ENCODE measurements at regions not wholly inside any gene's neighbourhood (a gene's known extent, or its start where the extent isn't known, plus 50 kb on each side); places are given as distances from the start of the nearest gene placed in this dataset.

- TF ChIP-seq, protein P1, sequence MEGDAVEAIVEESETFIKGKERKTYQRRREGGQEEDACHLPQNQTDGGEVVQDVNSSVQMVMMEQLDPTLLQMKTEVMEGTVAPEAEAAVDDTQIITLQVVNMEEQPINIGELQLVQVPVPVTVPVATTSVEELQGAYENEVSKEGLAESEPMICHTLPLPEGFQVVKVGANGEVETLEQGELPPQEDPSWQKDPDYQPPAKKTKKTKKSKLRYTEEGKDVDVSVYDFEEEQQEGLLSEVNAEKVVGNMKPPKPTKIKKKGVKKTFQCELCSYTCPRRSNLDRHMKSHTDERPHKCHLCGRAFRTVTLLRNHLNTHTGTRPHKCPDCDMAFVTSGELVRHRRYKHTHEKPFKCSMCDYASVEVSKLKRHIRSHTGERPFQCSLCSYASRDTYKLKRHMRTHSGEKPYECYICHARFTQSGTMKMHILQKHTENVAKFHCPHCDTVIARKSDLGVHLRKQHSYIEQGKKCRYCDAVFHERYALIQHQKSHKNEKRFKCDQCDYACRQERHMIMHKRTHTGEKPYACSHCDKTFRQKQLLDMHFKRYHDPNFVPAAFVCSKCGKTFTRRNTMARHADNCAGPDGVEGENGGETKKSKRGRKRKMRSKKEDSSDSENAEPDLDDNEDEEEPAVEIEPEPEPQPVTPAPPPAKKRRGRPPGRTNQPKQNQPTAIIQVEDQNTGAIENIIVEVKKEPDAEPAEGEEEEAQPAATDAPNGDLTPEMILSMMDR (IDR thresholded peaks at IDR 0.05) = no peak
- TF ChIP-seq EP300 (IDR thresholded peaks at IDR 0.05) (no peak), POLR2A (IDR thresholded peaks at IDR 0.05) (no peak), POLR2AphosphoS5 (IDR thresholded peaks at IDR 0.05) (no peak)
- Histone ChIP-seq H3K4me1 (no peaks in the 10 kb centered on the region), H3K27me3 (no peaks in the 10 kb centered on the region), H3K9me3 (no peaks in the 10 kb centered on the region), H3K36me3 (no peaks in the 10 kb centered on the region), H3K4me3 (no peak overlapping the region), H3K27ac (no peak overlapping the region)
- WGBS, 5 donors = 82 to 91% (median 86%) methylated on average over 10 of the region's 10 CpGs
- DNase-seq = no peak
- intact Hi-C loops (cut with DNase I; ENCODE audit: low total_unique reads) = no loop called here
These were observed 629.8 kb downstream of the ETV1 start for GRCh38 chr7:13359656-13360055.

DNA sequence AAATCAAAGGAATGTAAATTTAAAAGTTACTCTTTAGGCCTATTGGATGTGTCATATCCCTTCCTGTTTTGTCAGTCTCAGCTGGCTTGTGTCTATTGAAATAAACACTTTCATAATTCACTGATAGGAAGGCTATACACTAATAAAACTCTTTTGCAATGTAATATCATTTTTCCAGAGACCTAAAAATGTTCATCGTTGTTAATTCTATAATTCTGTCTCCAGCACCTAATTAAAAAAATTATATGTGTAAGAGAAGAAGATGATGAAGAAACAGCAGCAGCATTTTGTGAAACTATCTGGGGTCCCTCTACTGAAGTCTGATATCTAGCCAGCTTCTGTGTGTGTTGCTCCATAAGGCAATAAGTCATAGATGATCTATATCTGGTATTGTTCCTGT lies 602.7 kb downstream of the ETV1 start:
- intact Hi-C loops (cut with DNase I; ENCODE audit: low total_unique reads) = no loop called here
- no peak for DNase-seq
- TF ChIP-seq EP300 (IDR thresholded peaks at IDR 0.05) (no peak), POLR2AphosphoS5 (IDR thresholded peaks at IDR 0.05) (no peak), POLR2A (IDR thresholded peaks at IDR 0.05) (no peak)
- TF ChIP-seq, protein P1 (IDR thresholded peaks at IDR 0.05) = no peak
- H3K36me3 ChIP-seq = no peaks in the 10 kb centered on the region
- H3K4me3 ChIP-seq = no peak overlapping the region
- H3K27ac ChIP-seq = no peak overlapping the region
- 82 to 90% (median 83%) methylated on average over 1 of the region's 1 CpG for WGBS, 5 donors
- H3K4me1 ChIP-seq = no peaks in the 10 kb centered on the region
- H3K9me3 ChIP-seq = no peaks in the 10 kb centered on the region
- no peaks in the 10 kb centered on the region for H3K27me3 ChIP-seq

- Histone ChIP-seq H3K9me3 (no peaks in the 10 kb centered on the region), H3K4me1 (no peaks in the 10 kb centered on the region), H3K27ac (no peak overlapping the region), H3K27me3 (no peaks in the 10 kb centered on the region), H3K4me3 (no peak overlapping the region), H3K36me3 (no peaks in the 10 kb centered on the region)
- no peak for DNase-seq
- TF ChIP-seq POLR2AphosphoS5 (IDR thresholded peaks at IDR 0.05) = no peak
- TF ChIP-seq POLR2A (IDR thresholded peaks at IDR 0.05) = no peak
- intact Hi-C loops (cut with DNase I; ENCODE audit: low total_unique reads) = no loop called here
- WGBS, 5 donors = 49 to 60% (median 54%) methylated on average over 2 of the region's 2 CpGs
These were observed 581.6 kb downstream of the ETV1 start for GRCh38 chr7:13407911-13408310.

DNA sequence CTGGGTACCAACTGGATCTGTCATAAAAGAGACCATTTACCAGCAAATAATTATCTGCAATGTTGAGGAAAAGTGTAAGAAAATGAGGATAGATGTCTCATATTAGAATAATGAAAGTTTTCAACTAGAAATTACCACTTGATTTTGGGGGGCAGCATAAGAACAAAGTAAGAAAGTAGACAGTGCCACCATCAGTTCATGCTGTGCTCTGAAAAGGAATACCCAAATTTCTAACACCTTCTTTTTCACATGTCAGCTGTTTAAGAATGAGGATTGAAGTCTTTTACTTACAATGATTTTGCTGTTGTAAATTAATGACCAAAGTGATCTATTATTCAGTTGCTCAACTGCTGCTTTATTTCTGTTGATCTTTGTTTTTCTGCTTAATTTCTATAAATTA lies 578.3 kb downstream of the ETV1 start:
- H3K9me3 ChIP-seq = no peaks in the 10 kb centered on the region
- intact Hi-C loops (cut with DNase I; ENCODE audit: low total_unique reads) = no loop called here
- H3K27me3 ChIP-seq = no peaks in the 10 kb centered on the region
- no peaks in the 10 kb centered on the region for H3K36me3 ChIP-seq
- TF ChIP-seq POLR2A (IDR thresholded peaks at IDR 0.05) (no peak), POLR2AphosphoS5 (IDR thresholded peaks at IDR 0.05) (no peak), EP300 (IDR thresholded peaks at IDR 0.05) (no peak)
- TF ChIP-seq, protein P1 (IDR thresholded peaks at IDR 0.05) = no peak
- H3K4me1 ChIP-seq = peaks cover 0 to 10% (median 0%) of the 10 kb centered on the region in 4 donors
- no peak overlapping the region for H3K27ac ChIP-seq
- DNase-seq = no peak
- H3K4me3 ChIP-seq = no peak overlapping the region

DNA sequence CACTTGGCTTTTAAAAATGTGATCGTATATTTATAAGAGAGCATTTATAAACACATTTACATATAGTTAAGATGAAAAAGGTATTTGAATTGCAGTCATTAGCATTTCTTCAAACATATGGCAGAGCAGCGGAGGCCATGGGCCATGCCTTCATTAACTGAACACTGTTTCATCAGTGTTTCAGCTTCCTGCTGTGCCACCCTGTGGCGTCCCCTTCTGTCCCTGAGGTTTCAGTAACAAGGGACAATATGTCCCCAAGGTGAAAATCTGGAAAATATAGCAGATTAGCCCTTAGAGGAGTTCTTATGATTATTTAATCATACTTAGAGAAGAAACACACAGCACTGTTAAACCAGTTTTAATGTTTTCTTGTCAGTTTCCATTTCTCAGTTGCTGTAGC lies 577.8 kb downstream of the ETV1 start:
- Histone ChIP-seq H3K27ac (no peak overlapping the region), H3K9me3 (no peaks in the 10 kb centered on the region), H3K4me1 (peaks cover 0 to 10% (median 0%) of the 10 kb centered on the region in 4 donors), H3K4me3 (no peak overlapping the region), H3K27me3 (no peaks in the 10 kb centered on the region), H3K36me3 (no peaks in the 10 kb centered on the region)
- TF ChIP-seq POLR2AphosphoS5 (IDR thresholded peaks at IDR 0.05) = no peak
- TF ChIP-seq, protein P1 (IDR thresholded peaks at IDR 0.05) = no peak
- DNase-seq = no peak
- 81 to 87% (median 84%) methylated on average over 3 of the region's 3 CpGs for WGBS, 5 donors
- intact Hi-C loops (cut with DNase I; ENCODE audit: low total_unique reads) = no loop called here

All from stomach (tissue), 8 donors.